Urinary bladder (tissue), 3 donors: ENCODE measurements at regions not wholly inside any gene's neighbourhood (a gene's known extent, or its start where the extent isn't known, plus 50 kb on each side); places are given as distances from the start of the nearest gene placed in this dataset.
"Not testable (repeated sequence)": the region's sequence is repeated elsewhere in the genome, so short reads cannot be mapped to it uniquely, and the experiment has no call there.

Source experiments
- DNase-seq: peaks from one replicate; pipeline ENCODE4 v3.0.0-alpha.2; 2015; ENCODE audit errors: extremely low spot score
- H3K27ac ChIP-seq: one replicate; pipeline ENCODE4 v1.5.1; 2013; ENCODE audit warnings: low read depth, mild to moderate bottlenecking, moderate library complexity
- H3K36me3 ChIP-seq: one replicate; pipeline ENCODE4 v1.6.1; 2013; ENCODE audit warnings: mild to moderate bottlenecking, moderate library complexity; ENCODE audit not compliant: insufficient read depth
- H3K4me1 ChIP-seq: one replicate; pipeline ENCODE4 v1.6.1; 2013; ENCODE audit warnings: mild to moderate bottlenecking, moderate library complexity; ENCODE audit not compliant: insufficient read depth
- H3K4me3 ChIP-seq: one replicate; pipeline ENCODE4 v1.5.1; 2013; ENCODE audit warnings: low read depth, low read length
- WGBS: extraction: QIAGEN DNeasy Blood & Tissue Kit; methylation state at CpG from one replicate; pipeline ENCODE4 v1.1.7; 2013; 5-methylcytosine and 5-hydroxymethylcytosine counted together
- donor health status: healthy with polysubstance abuse.
- donor health status: healthy.

- Histone ChIP-seq H3K4me3 (no peak overlapping the region), H3K36me3 (no peaks in the 10 kb centered on the region), H3K27ac (no peak overlapping the region), H3K4me1 (no peaks in the 10 kb centered on the region)
- WGBS = 59% methylated on average over 2 of the region's 2 CpGs
- no peak for DNase-seq
These were observed 338.3 kb upstream of the KLF4 start for GRCh38 chr9:107827884-107828283.

- H3K36me3 ChIP-seq = no peaks in the 10 kb centered on the region
- WGBS = 92% methylated on average over 2 of the region's 2 CpGs
- H3K4me1 ChIP-seq = no peaks in the 10 kb centered on the region
- DNase-seq = no peak
- H3K27ac ChIP-seq = no peak overlapping the region
- no peak overlapping the region for H3K4me3 ChIP-seq
These were observed 337.7 kb upstream of the KLF4 start for GRCh38 chr9:107827304-107827703.

- H3K27ac ChIP-seq, DNase-seq, H3K36me3 ChIP-seq, H3K4me1 ChIP-seq, H3K4me3 ChIP-seq: not testable (repeated sequence)
- WGBS = 94% methylated on average over 7 of the region's 7 CpGs
These were observed 337.1 kb upstream of the KLF4 start for GRCh38 chr9:107826688-107826983.

GRCh38 chr9:107824556-107824955 is 335.0 kb upstream of the KLF4 start:
- 90% methylated on average over 2 of the region's 2 CpGs for WGBS
- DNase-seq = no peak
- no peak overlapping the region for H3K4me3 ChIP-seq
- no peaks in the 10 kb centered on the region for H3K4me1 ChIP-seq
- no peak overlapping the region for H3K27ac ChIP-seq
- H3K36me3 ChIP-seq = no peaks in the 10 kb centered on the region

GRCh38 chr9:107819772-107820565 is 330.4 kb upstream of the KLF4 start:
- no peak overlapping the region for H3K4me3 ChIP-seq
- H3K4me1 ChIP-seq = no peaks in the 10 kb centered on the region
- DNase-seq = no peak
- H3K36me3 ChIP-seq = no peaks in the 10 kb centered on the region
- no peak overlapping the region for H3K27ac ChIP-seq
- 52% methylated on average over 14 of the region's 14 CpGs for WGBS

- 92% methylated on average over 6 of the region's 6 CpGs for WGBS
- not testable (repeated sequence) for DNase-seq, H3K4me1 ChIP-seq, H3K4me3 ChIP-seq, H3K27ac ChIP-seq, H3K36me3 ChIP-seq
These were observed 328.9 kb upstream of the KLF4 start for GRCh38 chr9:107818503-107818829.

- not testable (repeated sequence) for H3K27ac ChIP-seq, H3K36me3 ChIP-seq, DNase-seq, H3K4me1 ChIP-seq, H3K4me3 ChIP-seq
- WGBS = 94% methylated on average over 55 of the region's 55 CpGs
These were observed 328.3 kb upstream of the KLF4 start for GRCh38 chr9:107817595-107818502.

GRCh38 chr9:107816561-107817021 is 327.0 kb upstream of the KLF4 start:
- Histone ChIP-seq H3K27ac (no peak overlapping the region), H3K4me3 (no peak overlapping the region), H3K4me1 (no peaks in the 10 kb centered on the region), H3K36me3 (no peaks in the 10 kb centered on the region)
- WGBS = 77% methylated on average over 2 of the region's 2 CpGs
- no peak for DNase-seq

GRCh38 chr9:107815782-107816560 is 326.4 kb upstream of the KLF4 start:
- Histone ChIP-seq H3K36me3 (no peaks in the 10 kb centered on the region), H3K4me3 (no peak overlapping the region), H3K4me1 (no peaks in the 10 kb centered on the region), H3K27ac (no peak overlapping the region)
- WGBS = 86% methylated on average over 6 of the region's 6 CpGs
- DNase-seq = no peak

GRCh38 chr9:107813287-107813686 is 323.7 kb upstream of the KLF4 start:
- DNase-seq = no peak
- 98% methylated on average over 6 of the region's 6 CpGs for WGBS
- no peaks in the 10 kb centered on the region for H3K36me3 ChIP-seq
- no peaks in the 10 kb centered on the region for H3K4me1 ChIP-seq
- H3K27ac ChIP-seq = no peak overlapping the region
- H3K4me3 ChIP-seq = no peak overlapping the region

- no peak for DNase-seq
- no peaks in the 10 kb centered on the region for H3K4me1 ChIP-seq
- no peaks in the 10 kb centered on the region for H3K36me3 ChIP-seq
- WGBS = 73% methylated on average over 6 of the region's 6 CpGs
- no peak overlapping the region for H3K27ac ChIP-seq
- H3K4me3 ChIP-seq = no peak overlapping the region
These were observed 320.9 kb upstream of the KLF4 start for GRCh38 chr9:107810461-107810961.

GRCh38 chr9:107809871-107810460 is 320.4 kb upstream of the KLF4 start:
- Histone ChIP-seq H3K4me1 (no peaks in the 10 kb centered on the region), H3K36me3 (no peaks in the 10 kb centered on the region), H3K4me3 (no peak overlapping the region), H3K27ac (no peak overlapping the region)
- WGBS = 57% methylated on average over 5 of the region's 5 CpGs
- no peak for DNase-seq

- H3K27ac ChIP-seq = no peak overlapping the region
- no peak overlapping the region for H3K4me3 ChIP-seq
- 83% methylated on average over 4 of the region's 4 CpGs for WGBS
- no peaks in the 10 kb centered on the region for H3K4me1 ChIP-seq
- no peaks in the 10 kb centered on the region for H3K36me3 ChIP-seq
- no peak for DNase-seq
These were observed 317.6 kb upstream of the KLF4 start for GRCh38 chr9:107807183-107807582.
